GM04503 (cell line): ENCODE measurements at regions not wholly inside any gene's neighbourhood (a gene's known extent, or its start where the extent isn't known, plus 50 kb on each side); places are given as distances from the start of the nearest gene placed in this dataset.

Experiments used
- DNase-seq: peaks from one replicate; pipeline ENCODE4 v3.0.0-alpha.2; 2012; ENCODE audit warnings: low read depth

DNA sequence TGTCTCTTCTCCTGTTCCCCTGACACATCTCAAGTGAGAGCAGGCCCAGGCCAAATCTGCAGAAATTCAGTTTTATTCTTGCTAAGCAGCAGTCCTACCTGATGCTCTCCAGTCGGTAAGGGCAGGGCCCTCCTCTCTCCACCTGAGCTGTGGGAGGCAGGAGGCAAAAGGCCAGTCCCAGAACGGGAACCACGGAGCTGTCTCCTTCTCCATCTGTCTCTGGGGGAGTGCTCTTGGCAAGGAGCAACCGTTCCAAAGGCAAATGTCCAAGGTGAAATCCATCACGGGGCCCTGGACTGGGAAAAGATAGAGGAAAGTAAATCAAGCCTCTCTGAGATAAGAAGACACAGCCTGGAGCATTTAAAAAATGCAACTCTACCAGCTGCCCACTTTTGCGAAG, 65.2 kb upstream of the CDON start:
- DNase-seq: no peak

DNA sequence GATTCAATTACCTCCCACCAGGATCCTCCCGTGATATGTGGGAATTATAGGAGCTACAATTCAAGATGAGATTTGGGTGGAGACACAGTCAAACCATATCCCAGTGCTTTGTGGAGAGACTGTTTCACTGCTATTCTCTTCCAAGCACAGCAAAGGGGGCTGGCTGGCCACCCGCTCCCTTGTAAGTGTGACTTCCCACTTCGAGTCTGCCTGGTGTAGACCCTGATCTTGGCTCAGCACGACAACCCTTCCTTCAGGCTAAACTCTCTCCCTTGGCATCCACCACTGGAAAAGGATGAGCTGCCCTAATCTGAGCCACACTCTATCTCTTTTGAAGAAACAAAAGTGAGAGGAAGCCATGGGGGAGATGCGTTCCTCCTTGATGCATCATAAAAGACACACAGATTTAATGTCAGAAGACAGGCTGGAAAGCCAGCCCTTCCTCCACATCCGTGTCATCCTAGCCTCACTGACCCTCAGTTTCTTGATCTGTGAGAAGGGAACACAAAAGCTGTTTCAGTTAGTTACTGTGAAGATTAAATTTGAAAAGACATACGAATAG, 64.7 kb upstream of the CDON start:
- no peak for DNase-seq

- DNase-seq: no peak
These were observed 61.6 kb upstream of the CDON start for GRCh38 chr11:126124231-126124661.

DNA sequence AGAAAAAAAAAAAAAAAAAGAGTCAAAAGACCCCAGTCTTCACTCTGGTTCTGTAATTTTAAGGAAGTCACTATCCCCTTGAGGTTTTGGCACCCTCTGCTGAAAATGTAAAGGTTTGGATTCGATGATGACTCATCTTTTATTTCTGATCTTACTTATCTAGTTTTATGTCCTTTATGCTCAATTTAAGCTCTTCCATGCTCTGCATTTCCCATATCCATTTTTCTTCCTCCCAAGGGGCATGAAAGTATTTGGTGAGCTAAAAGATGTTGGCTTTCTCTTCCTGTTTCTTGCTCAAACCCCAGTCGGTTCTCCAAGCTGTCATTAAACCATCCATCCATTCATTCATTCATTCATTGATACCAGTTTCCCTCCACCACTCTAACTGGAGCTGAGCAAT, 61.0 kb upstream of the CDON start:
- DNase-seq: no peak

DNA sequence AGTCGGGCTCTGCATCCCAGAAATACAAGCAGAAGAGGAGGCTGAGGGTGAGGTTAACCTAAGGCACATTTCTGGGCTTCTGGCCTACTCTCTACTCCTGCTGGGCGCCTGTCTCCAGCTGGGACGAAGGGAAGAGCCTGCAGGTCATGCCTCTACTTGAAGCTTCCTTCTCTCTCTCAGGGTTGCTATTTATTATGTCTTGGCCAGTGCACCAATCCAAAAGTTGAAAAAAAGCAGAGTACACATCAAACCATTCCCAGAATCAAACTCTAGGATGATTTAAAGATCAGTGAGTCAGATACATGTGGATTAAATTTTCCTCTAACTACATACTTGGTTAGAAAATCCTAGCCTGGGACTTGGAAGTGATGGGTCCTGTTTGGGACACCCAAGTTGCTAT, 60.2 kb upstream of the CDON start:
- peak; percentile 70 for DNase-seq

GRCh38 chr11:126121296-126121695, 58.6 kb upstream of the CDON start:
- no peak for DNase-seq

GRCh38 chr11:126118806-126119205, 56.1 kb upstream of the CDON start:
- no peak for DNase-seq

DNA sequence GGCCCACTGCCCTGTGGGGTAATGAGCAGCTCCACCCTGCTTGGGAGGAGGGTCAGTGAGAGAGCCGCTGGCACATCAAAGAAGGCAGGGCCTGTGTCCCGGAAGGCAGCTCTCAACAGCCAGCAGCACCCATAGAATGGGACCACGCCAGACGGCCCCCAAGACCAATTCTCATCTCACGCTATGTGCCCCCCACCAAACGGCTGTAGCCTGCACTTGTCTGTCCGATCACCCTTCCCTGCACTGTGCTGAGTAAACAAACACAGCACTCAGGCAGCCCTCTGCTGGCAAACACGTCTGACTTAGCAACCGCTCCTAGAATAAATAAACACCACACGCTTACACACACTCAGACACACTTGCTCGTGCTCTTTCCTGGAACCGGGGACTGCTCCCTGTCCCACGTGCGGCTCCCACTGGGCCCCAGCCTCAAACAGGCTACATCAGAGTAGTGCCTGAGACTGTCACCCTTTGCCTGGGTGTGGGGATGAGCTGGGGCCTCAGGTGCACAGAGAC, 53.2 kb upstream of the CDON start:
- peak; percentile 75 for DNase-seq

DNA sequence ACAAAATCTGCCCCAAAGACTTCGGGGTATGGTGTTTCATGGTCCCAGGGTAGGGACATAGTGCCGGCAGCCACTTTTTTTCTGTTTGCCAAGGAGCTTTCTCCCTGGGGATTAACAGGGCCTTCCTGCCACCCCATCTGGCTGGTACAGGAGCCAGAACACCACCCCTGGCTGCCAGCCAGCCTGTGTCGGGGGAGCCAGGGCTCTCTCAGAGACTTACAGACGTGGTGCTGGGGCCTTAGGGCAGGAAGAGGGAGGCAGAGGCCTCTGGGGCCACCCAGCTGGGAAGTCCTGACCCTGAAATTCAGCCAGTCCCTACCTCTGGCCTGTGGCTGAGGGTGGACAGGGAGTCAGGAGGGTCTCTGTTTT, 52.4 kb upstream of the CDON start:
- DNase-seq: no peak

DNA sequence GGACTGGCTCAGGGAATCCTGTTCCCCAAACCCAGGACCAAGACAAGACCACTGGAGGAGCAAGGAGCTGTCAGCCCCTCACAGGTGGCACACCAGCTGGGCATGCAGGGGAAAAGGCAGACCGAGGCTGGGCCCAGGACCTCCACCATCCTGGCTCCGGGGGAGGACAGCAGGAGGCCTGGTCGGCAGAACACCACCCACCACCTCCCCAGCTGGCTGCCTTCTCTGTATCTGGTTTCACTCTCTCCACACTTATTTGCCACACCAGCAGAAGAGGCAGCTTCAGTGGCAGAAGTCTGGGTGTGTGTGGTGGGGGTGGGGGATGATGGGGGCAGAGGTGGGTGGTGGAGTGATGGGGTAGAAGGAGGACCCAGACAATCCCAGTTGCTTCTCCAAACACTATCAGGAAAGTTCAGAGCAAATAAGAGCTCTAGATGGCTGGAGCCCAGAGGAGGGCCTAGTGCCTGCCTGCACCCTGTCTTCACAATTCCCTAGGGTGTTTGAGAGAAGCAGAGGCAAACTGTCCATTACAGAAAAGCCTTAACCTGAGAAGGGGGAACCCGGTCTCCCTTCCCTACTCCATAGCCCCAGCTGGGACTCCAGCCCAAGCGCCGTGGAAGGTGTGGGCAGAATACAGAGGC, 51.9 kb upstream of the CDON start:
- DNase-seq: no peak

DNA sequence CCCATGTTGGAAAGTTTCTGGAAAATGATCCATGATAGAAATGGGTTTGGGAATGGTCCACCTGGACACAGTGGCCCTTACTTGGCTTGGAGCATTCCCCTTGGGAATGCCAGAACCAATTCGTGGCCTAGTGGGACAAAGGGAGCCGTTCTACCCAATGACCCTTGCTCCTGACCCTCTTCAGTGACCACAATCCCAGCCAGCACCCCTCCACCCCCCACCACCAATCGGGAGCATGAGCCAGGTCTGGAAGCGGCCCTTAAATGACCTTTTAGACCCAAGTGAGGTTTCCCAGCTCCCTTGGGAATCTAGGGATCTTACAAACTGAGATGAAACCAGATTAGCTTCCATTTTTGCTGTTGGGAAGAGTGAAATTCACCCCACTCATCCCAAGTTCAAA, 51.3 kb upstream of the CDON start:
- no peak for DNase-seq

GRCh38 chr11:126113515-126113957, 50.9 kb upstream of the CDON start:
- peak; percentile 98 for DNase-seq

GRCh38 chr11:126113012-126113411, 50.3 kb upstream of the CDON start:
- no peak for DNase-seq

- no peak for DNase-seq
These were observed 49.9 kb upstream of the CDON start for GRCh38 chr11:126112547-126112946.
